ENCODE measurements at regions not wholly inside any gene's neighbourhood (a gene's known extent, or its start where the extent isn't known, plus 50 kb on each side); places are given as distances from the start of the nearest gene placed in this dataset.
"Not testable (repeated sequence)": the region's sequence is repeated elsewhere in the genome, so short reads cannot be mapped to it uniquely, and the experiment has no call there.

- no peaks in the 10 kb centered on the region for H3K4me1 Mint-ChIP-seq
- TF ChIP-seq CTCF (IDR thresholded peaks at IDR 0.05; ENCODE audit: unreplicated experiment in 3 of 3): no peak
- H3K9me3 Mint-ChIP-seq: peaks cover 7% of the 10 kb centered on the region
- H3K27me3 Mint-ChIP-seq (ENCODE audit: low read depth): peaks cover 18% of the 10 kb centered on the region
- no peak overlapping the region for H3K27ac Mint-ChIP-seq
- H3K36me3 Mint-ChIP-seq (ENCODE audit: low read depth): no peaks in the 10 kb centered on the region
- H3K4me3 Mint-ChIP-seq: no peak overlapping the region
These were observed 56.4 kb downstream of the FOXF2 start for GRCh38 chr6:1445650-1446330.

DNA sequence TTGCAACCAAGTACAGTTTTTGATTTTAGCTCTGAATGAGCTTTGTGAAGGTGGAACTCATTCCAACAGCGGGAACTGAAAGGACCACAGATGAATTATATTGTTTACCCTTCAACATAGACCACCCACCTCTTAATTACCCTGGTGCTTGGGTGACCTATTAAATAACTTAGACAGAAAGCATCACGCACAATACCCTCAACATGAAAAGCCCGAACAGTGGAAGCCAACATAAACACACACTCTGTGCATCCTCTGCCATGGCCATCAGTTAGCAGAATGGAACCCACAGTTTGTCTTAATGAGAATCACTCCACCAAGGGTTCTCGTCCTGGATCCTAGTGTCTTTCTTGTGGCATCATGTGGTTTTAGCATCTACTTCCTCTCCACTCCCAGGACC is 60.5 kb downstream of the FOXF2 start:
- Mint-ChIP-seq H3K27ac (no peak overlapping the region), H3K36me3 (ENCODE audit: low read depth) (no peaks in the 10 kb centered on the region), H3K4me3 (no peak overlapping the region), H3K27me3 (ENCODE audit: low read depth) (peaks cover 18% of the 10 kb centered on the region), H3K4me1 (no peaks in the 10 kb centered on the region), H3K9me3 (peaks cover 15% of the 10 kb centered on the region)
- TF ChIP-seq CTCF (IDR thresholded peaks at IDR 0.05; ENCODE audit: unreplicated experiment in 3 of 3): no peak

- Mint-ChIP-seq H3K4me1 (no peaks in the 10 kb centered on the region), H3K4me3 (no peak overlapping the region), H3K9me3 (peaks cover 15% of the 10 kb centered on the region), H3K27me3 (ENCODE audit: low read depth) (peaks cover 23% of the 10 kb centered on the region), H3K27ac (no peak overlapping the region), H3K36me3 (ENCODE audit: low read depth) (no peaks in the 10 kb centered on the region)
- no peak for TF ChIP-seq CTCF (IDR thresholded peaks at IDR 0.05; ENCODE audit: unreplicated experiment in 3 of 3)
These were observed 63.6 kb downstream of the FOXF2 start for GRCh38 chr6:1453024-1453423.

DNA sequence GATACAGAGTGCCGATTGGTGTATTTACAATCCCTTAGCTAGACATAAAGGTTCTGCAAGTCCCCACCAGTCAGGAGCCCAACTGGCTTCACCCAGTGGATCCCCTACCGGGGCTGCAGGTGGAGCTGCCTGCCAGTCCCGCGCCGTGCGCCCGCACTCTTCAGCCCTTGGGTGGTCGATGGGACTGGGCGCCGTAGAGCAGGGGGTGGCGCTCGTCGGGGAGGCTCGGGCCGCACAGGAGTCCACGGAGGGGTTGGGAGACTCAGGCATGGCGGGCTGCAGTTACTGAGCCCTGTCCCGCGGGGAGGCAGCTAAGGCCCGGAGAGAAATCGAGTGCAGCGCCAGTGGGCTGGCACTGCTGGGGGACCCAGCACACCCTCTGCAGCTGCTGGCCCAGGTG is 67.4 kb downstream of the FOXF2 start:
- not testable (repeated sequence) for H3K4me3 Mint-ChIP-seq; H3K27ac Mint-ChIP-seq; H3K9me3 Mint-ChIP-seq; H3K4me1 Mint-ChIP-seq; H3K36me3 Mint-ChIP-seq (ENCODE audit: low read depth)
- H3K27me3 Mint-ChIP-seq (ENCODE audit: low read depth): peaks cover 10% of the 10 kb centered on the region

- Mint-ChIP-seq H3K4me1 (no peaks in the 10 kb centered on the region), H3K36me3 (ENCODE audit: low read depth) (no peaks in the 10 kb centered on the region), H3K9me3 (peaks cover 2% of the 10 kb centered on the region), H3K27me3 (ENCODE audit: low read depth) (peaks cover 5% of the 10 kb centered on the region), H3K4me3 (no peak overlapping the region), H3K27ac (no peak overlapping the region)
- TF ChIP-seq CTCF (IDR thresholded peaks at IDR 0.05; ENCODE audit: unreplicated experiment in 3 of 3): no peak
These were observed 71.8 kb downstream of the FOXF2 start for GRCh38 chr6:1461207-1461606.

GRCh38 chr6:1461736-1462135 is 72.4 kb downstream of the FOXF2 start:
- Mint-ChIP-seq H3K4me3 (no peak overlapping the region), H3K4me1 (no peaks in the 10 kb centered on the region), H3K9me3 (peaks cover 2% of the 10 kb centered on the region), H3K27me3 (ENCODE audit: low read depth) (peaks cover 5% of the 10 kb centered on the region), H3K27ac (no peak overlapping the region), H3K36me3 (ENCODE audit: low read depth) (no peaks in the 10 kb centered on the region)
- TF ChIP-seq CTCF (IDR thresholded peaks at IDR 0.05; ENCODE audit: unreplicated experiment in 3 of 3): no peak

All from nephron (organoid).